ENCODE measurements at regions not wholly inside any gene's neighbourhood (a gene's known extent, or its start where the extent isn't known, plus 50 kb on each side); places are given as distances from the start of the nearest gene placed in this dataset.
A peak's percentile ranks its signal among the peaks of the same experiment; 100 is the strongest.

DNA sequence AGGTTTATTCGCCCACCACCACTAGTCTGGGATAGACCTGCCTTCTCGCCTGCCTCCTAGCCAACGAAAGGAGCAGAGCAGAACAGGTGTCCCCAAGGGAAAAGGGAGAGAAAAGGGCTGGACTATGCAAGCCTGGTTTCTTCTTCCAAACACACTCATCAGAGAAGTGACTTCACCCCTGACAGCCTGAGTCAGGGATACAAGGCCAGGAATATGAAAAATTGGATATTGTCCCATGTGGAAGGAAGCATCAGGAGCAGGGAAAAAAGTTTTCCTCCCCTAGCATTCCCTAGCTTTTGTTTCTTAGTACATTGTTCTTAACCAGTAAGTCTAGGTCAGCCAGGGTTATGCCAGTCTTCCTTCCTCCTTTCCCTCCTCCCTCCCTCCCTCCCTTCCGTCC lies 56.9 kb upstream of the TNRC6B start:
- H2BK12ac ChIP-seq (ENCODE audit: low read depth, low read length) = no peak overlapping the region
- peaks cover 0 to 2% (median 0%) of the 10 kb centered on the region in 4 experiments; a peak in 1 of 8 replicates for H3K36me3 ChIP-seq (ENCODE audit: control insufficient read depth in 2 of 4, insufficient read depth in 4 of 4, low read length in 3 of 4)
- no peak overlapping the region for H3K14ac ChIP-seq (ENCODE audit: insufficient read length)
- H2BK120ac ChIP-seq (replicated peaks; ENCODE audit: low read depth, low read length) = no peak overlapping the region
- WGBS, 2 experiments (ENCODE audit: extremely low coverage in 1 of 2, insufficient coverage in 1 of 2, insufficient read length in 1 of 2, insufficient replicate concordance in 2 of 2, low coverage in 1 of 2, low lambda C conversion rate in 2 of 2, missing lambda C conversion rate in 1 of 2) = 79% methylated on average over 4 of the region's 4 CpGs; no CpG with 5 or more reads in 1 of the 2 experiments
- no peak overlapping the region for H4K8ac ChIP-seq (ENCODE audit: extremely low read depth, insufficient read depth, low read length)
- DNase-seq (ENCODE audit: low read depth in 1 of 2, low spot score in 2 of 2) (no peak), FAIRE-seq (peak; percentile 13)
- no peaks in the 10 kb centered on the region for H3K27me3 ChIP-seq (replicated peaks in 1 of 4; ENCODE audit: control insufficient read depth in 3 of 4, extremely low read depth in 1 of 4, insufficient read depth in 3 of 4, low read length in 3 of 4)
- no peak overlapping the region for H2BK20ac ChIP-seq (ENCODE audit: low read length)
- H4K20me1 ChIP-seq (replicated peaks in 1 of 2; ENCODE audit: control insufficient read depth in 1 of 2, insufficient read depth in 2 of 2, low read length in 2 of 2) = peaks cover 2 to 3% of the 10 kb centered on the region in 2 experiments
- no peak overlapping the region for H3K9ac ChIP-seq (replicated peaks in 1 of 4; ENCODE audit: extremely low read depth in 1 of 4, low read depth in 3 of 4, low read length in 3 of 4)
- H3K23ac ChIP-seq (ENCODE audit: insufficient read length) = no peak overlapping the region
- no peak overlapping the region for H2AK5ac ChIP-seq (ENCODE audit: low read depth, low read length)
- H3K4me2 ChIP-seq (ENCODE audit: insufficient read depth in 1 of 2, low read depth in 2 of 2, low read length in 2 of 2) = no peak overlapping the region
- no peaks in the 10 kb centered on the region for H3K79me2 ChIP-seq (ENCODE audit: control insufficient read depth in 1 of 2, insufficient read depth in 2 of 2, low read length in 2 of 2)
- H3K9me3 ChIP-seq (ENCODE audit: insufficient read depth in 2 of 2, low read depth in 1 of 2, low read length in 1 of 2) = no peaks in the 10 kb centered on the region
- H3K18ac ChIP-seq (ENCODE audit: extremely low read depth, low read length) = no peak overlapping the region
- H3K4ac ChIP-seq (replicated peaks; ENCODE audit: insufficient read length, low read depth, low read length) = no peak overlapping the region
- ChIA-PET CTCF (ENCODE audit: partially characterized antibody) (interaction anchor here (1.1 to 1.7 kb wide), 3 partner anchors 9 to 44 kb away, joined by 3 to 4 read pairs (median 3); no protein-coding TSS in a partner anchor), POLR2A (ENCODE audit: partially characterized antibody) (interaction anchor here (1.7 to 2.8 kb wide), 2 partner anchors 9 to 72 kb away, joined by 3 to 7 read pairs; no protein-coding TSS in a partner anchor)
- H4K91ac ChIP-seq (replicated peaks; ENCODE audit: insufficient read length, low read length) = no peak overlapping the region
- H3K79me1 ChIP-seq (ENCODE audit: low read depth, low read length) = no peaks in the 10 kb centered on the region
- no peak overlapping the region for H2BK5ac ChIP-seq (ENCODE audit: low read depth, low read length)
- H3K23me2 ChIP-seq (ENCODE audit: low read depth, low read length) = no peaks in the 10 kb centered on the region
- no peak overlapping the region for H3K4me3 ChIP-seq (ENCODE audit: extremely low read depth in 1 of 4, insufficient read depth in 2 of 4, low read depth in 3 of 4, low read length in 4 of 4)
- H2AFZ ChIP-seq (ENCODE audit: low read length) = no peak overlapping the region
- TF ChIP-seq SP2 (IDR thresholded peaks at IDR 0.05; ENCODE audit: low read length) (no peak), SP4 (IDR thresholded peaks at IDR 0.05; ENCODE audit: low read length) (no peak), NRF1 (IDR thresholded peaks at IDR 0.05; ENCODE audit: low read depth, low read length) (no peak), CHD1 (IDR thresholded peaks at IDR 0.05; ENCODE audit: low read depth, low read length) (no peak), CEBPB (IDR thresholded peaks at IDR 0.05; ENCODE audit: low read depth, low read length) (no peak), TAF1 (IDR thresholded peaks at IDR 0.05; ENCODE audit: low read depth, low read length) (no peak), ASH2L (IDR thresholded peaks at IDR 0.05; ENCODE audit: low read length) (no peak), YY1 (IDR thresholded peaks at IDR 0.05; ENCODE audit: low read depth, low read length) (no peak), NANOG (IDR thresholded peaks at IDR 0.05; ENCODE audit: insufficient read depth, low read depth, low read length, poor library complexity, severe bottlenecking) (no peak), RXRA (IDR thresholded peaks at IDR 0.05; ENCODE audit: insufficient read depth, low read depth, low read length) (no peak), ZNF274 (IDR thresholded peaks at IDR 0.05; ENCODE audit: borderline replicate concordance, extremely low read depth, low read length) (no peak)
- TF ChIP-seq, protein P1, sequence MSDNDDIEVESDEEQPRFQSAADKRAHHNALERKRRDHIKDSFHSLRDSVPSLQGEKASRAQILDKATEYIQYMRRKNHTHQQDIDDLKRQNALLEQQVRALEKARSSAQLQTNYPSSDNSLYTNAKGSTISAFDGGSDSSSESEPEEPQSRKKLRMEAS (IDR thresholded peaks at IDR 0.05) = no peak
- TF ChIP-seq, protein P2, sequence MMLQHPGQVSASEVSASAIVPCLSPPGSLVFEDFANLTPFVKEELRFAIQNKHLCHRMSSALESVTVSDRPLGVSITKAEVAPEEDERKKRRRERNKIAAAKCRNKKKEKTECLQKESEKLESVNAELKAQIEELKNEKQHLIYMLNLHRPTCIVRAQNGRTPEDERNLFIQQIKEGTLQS (IDR thresholded peaks at IDR 0.05; ENCODE audit: insufficient read depth, low read depth, low read length) = no peak
- no peak overlapping the region for H2BK15ac ChIP-seq (ENCODE audit: low read length)
- H3K4me1 ChIP-seq (replicated peaks in 1 of 4; ENCODE audit: control insufficient read depth in 3 of 4, insufficient read depth in 4 of 4, low read length in 3 of 4) = peaks cover 0 to 2% (median under 1%) of the 10 kb centered on the region in 4 experiments; a peak in 4 of 7 replicates
- no peak overlapping the region for H4K5ac ChIP-seq (ENCODE audit: insufficient read length, low read depth, low read length)
- H3K56ac ChIP-seq (replicated peaks; ENCODE audit: insufficient read length, low read depth, low read length) = no peak overlapping the region
- H3K27ac ChIP-seq (ENCODE audit: low read depth, low read length) = no peak overlapping the region
